ENCODE measurements at regions not wholly inside any gene's neighbourhood (a gene's known extent, or its start where the extent isn't known, plus 50 kb on each side); places are given as distances from the start of the nearest gene placed in this dataset.

- DNase-seq (ENCODE audit: low read depth in 1 of 2, low spot score in 1 of 2): peak in 1 of 2 donors; percentile 23
- Histone ChIP-seq H3K36me3 (no peaks in the 10 kb centered on the region), H3K27ac (peak overlapping the region; percentile 27), H3K4me1 (ENCODE audit: low read depth) (peaks cover 26% of the 10 kb centered on the region), H3K27me3 (no peaks in the 10 kb centered on the region), H3K9me3 (ENCODE audit: low read depth) (no peaks in the 10 kb centered on the region), H3K4me3 (no peak overlapping the region)
- TF ChIP-seq, protein P1, sequence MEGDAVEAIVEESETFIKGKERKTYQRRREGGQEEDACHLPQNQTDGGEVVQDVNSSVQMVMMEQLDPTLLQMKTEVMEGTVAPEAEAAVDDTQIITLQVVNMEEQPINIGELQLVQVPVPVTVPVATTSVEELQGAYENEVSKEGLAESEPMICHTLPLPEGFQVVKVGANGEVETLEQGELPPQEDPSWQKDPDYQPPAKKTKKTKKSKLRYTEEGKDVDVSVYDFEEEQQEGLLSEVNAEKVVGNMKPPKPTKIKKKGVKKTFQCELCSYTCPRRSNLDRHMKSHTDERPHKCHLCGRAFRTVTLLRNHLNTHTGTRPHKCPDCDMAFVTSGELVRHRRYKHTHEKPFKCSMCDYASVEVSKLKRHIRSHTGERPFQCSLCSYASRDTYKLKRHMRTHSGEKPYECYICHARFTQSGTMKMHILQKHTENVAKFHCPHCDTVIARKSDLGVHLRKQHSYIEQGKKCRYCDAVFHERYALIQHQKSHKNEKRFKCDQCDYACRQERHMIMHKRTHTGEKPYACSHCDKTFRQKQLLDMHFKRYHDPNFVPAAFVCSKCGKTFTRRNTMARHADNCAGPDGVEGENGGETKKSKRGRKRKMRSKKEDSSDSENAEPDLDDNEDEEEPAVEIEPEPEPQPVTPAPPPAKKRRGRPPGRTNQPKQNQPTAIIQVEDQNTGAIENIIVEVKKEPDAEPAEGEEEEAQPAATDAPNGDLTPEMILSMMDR (IDR thresholded peaks at IDR 0.05; ENCODE audit: low read depth, low read length): no peak
Measured at GRCh38 chr2:215707608-215708007, 271.7 kb upstream of the FN1 start.

DNA sequence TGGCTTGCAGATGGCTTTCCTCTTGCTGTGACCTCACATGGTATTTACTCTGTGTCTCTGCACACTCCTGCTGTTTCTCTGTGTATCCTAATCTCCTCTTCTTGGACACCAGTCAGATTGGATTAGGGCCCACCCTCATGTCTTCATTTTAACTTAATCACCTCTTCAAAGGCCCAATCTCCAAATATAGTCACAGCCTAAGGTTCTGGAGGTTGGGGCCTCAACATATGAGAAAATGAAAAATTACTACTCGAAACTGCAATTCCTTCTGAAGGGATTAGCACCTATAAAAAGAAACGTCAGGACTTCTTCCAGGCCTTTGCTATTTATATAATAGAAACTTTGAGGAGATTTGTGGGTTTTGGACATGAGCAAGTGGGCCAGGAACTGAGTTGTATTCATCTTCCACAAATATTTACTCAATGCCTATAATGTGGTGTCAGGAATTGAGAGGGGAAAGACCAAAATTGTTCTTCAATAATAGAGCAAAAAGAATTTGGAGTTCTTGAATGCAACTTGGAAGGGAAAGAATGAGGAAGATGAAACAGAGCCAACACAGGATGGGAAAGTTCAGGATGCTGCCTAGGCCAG lies 270.0 kb upstream of the FN1 start:
- peaks cover 12% of the 10 kb centered on the region for H3K4me1 ChIP-seq (ENCODE audit: low read depth)
- no peak overlapping the region for H3K4me3 ChIP-seq
- DNase-seq (ENCODE audit: low read depth in 1 of 2, low spot score in 1 of 2): peak in 1 of 2 donors; percentile 51
- no peaks in the 10 kb centered on the region for H3K9me3 ChIP-seq (ENCODE audit: low read depth)
- no peak overlapping the region for H3K27ac ChIP-seq
- no peaks in the 10 kb centered on the region for H3K36me3 ChIP-seq
- TF ChIP-seq, protein P1 (IDR thresholded peaks at IDR 0.05; ENCODE audit: low read depth, low read length): no peak
- H3K27me3 ChIP-seq: no peaks in the 10 kb centered on the region

- no peaks in the 10 kb centered on the region for H3K27me3 ChIP-seq
- H3K4me1 ChIP-seq (ENCODE audit: low read depth): peaks cover 12% of the 10 kb centered on the region
- no peak for DNase-seq (ENCODE audit: low read depth in 1 of 2, low spot score in 1 of 2)
- TF ChIP-seq, protein P1 (IDR thresholded peaks at IDR 0.05; ENCODE audit: low read depth, low read length): no peak
- no peak overlapping the region for H3K27ac ChIP-seq
- H3K4me3 ChIP-seq: no peak overlapping the region
- no peaks in the 10 kb centered on the region for H3K9me3 ChIP-seq (ENCODE audit: low read depth)
- H3K36me3 ChIP-seq: no peaks in the 10 kb centered on the region
Measured at GRCh38 chr2:215705281-215705680, 269.4 kb upstream of the FN1 start.

- no peaks in the 10 kb centered on the region for H3K36me3 ChIP-seq
- peaks cover 5% of the 10 kb centered on the region for H3K4me1 ChIP-seq (ENCODE audit: low read depth)
- H3K27ac ChIP-seq: no peak overlapping the region
- TF ChIP-seq, protein P1 (IDR thresholded peaks at IDR 0.05; ENCODE audit: low read depth, low read length): no peak
- no peaks in the 10 kb centered on the region for H3K27me3 ChIP-seq
- no peak for DNase-seq (ENCODE audit: low read depth in 1 of 2, low spot score in 1 of 2)
- H3K4me3 ChIP-seq: no peak overlapping the region
- H3K9me3 ChIP-seq (ENCODE audit: low read depth): no peaks in the 10 kb centered on the region
Measured at GRCh38 chr2:215702116-215702902, 266.4 kb upstream of the FN1 start.

- Histone ChIP-seq H3K27ac (no peak overlapping the region), H3K4me3 (no peak overlapping the region), H3K36me3 (no peaks in the 10 kb centered on the region), H3K9me3 (ENCODE audit: low read depth) (no peaks in the 10 kb centered on the region), H3K4me1 (ENCODE audit: low read depth) (no peaks in the 10 kb centered on the region), H3K27me3 (no peaks in the 10 kb centered on the region)
- TF ChIP-seq, protein P1 (IDR thresholded peaks at IDR 0.05; ENCODE audit: low read depth, low read length): no peak
- DNase-seq (ENCODE audit: low read depth in 1 of 2, low spot score in 1 of 2): no peak
Measured at GRCh38 chr2:215699700-215700538, 264.1 kb upstream of the FN1 start.
